ENCODE measurements at regions not wholly inside any gene's neighbourhood (a gene's known extent, or its start where the extent isn't known, plus 50 kb on each side); places are given as distances from the start of the nearest gene placed in this dataset.
"Not testable (repeated sequence)": the region's sequence is repeated elsewhere in the genome, so short reads cannot be mapped to it uniquely, and the experiment has no call there.

DNA sequence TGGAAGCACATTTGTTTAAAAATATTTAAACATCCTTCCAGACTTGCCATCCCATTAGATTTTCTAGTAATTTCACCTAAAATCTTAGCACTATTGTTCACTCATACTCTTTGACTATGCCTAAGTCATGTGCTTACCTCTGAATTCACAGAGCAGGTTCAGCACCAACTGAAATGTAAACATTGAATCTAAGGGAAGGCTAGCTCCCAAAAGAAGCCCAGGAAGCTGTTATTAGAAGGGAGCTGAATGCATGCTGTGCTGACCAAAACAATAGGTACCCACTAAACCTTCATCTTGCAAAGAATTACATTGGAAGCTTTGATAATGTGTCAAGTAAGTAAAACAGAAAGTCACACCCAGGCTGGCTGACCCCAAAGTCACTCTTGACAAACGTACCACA, 571.3 kb downstream of the GABRG2 start:
- no peak for DNase-seq

DNA sequence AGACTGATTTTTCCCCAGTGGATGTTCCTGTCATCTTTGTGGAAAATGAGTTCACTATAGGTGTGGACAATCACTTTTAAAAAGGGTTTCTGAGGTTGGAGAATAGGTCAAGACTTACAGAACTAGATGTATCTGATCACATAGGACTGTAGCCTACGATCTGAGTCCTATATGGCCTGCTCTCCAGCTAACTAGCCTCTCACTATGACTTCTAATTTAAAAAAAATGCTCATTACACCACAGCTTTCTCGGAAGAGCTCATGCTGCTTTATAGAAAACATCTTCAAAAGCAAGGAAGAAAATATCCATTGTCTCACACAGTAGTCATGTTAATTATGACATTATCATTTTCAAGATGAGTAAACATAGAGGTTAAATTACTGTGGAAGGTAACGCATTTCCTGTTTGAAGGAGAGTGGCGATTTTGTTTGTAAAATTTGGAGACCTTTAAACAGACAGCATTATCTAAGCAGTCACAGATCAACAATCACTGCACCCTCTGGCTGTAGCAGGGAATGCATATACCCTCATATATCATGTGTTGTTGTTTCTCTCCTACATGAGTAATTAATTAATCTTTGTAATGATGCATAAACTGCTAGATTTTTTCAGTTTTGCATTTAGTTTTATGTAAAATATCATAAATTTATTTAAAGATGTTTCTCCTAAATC, 573.7 kb downstream of the GABRG2 start:
- DNase-seq = no peak

DNA sequence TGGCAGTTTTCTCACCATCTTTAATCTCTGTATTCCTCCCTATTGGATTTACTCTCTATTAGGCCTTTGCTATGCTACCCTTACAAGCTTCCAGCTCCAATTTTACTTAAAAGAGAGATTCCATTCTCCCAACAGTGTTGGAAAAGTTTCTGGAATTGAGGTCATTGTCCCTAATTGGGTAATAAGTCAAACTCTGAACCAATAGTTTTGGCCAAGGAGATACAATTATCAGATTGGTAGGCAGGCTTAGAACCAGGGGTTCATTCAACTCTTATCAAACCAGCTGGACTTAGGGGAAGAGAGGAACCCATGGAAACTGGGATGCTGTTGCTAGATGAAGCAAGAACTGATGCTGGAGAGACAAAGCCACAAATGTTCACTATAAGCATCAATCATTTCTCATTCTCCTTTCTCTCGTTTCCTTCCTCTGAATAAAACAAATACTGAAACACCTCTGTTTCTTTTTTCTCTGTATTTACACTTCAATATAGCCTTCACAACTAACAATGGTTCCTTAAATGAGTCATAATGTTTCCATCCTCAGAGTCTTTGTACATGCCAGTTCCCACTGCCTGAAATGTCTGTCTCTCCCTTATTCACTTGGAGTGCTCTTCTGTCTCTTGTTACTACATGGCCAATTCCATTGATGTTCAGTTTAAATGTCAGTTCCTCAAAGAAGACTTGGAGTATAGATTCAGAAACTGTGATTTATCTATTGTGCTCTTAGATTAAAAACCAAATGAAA, 587.3 kb downstream of the GABRG2 start:
- no peak for DNase-seq

DNA sequence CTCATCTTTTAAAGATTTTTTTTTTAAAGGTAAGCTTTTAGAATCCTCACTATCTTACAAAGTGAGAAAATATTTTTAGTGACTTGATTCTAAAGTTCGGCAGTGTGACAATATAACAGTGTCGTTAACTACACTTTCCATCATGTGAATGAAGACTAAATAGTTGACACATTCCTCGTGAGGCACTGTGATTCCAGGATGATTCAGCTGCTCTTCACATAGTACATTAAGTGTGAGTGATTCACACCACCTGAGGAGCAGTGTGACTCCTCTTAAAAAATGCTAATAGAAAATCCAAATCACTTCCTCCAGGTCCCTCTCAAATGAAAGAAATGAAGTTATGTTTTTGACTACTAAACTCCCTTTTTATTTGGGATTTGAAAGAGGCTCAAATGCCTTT, 589.5 kb downstream of the GABRG2 start:
- DNase-seq = no peak

DNA sequence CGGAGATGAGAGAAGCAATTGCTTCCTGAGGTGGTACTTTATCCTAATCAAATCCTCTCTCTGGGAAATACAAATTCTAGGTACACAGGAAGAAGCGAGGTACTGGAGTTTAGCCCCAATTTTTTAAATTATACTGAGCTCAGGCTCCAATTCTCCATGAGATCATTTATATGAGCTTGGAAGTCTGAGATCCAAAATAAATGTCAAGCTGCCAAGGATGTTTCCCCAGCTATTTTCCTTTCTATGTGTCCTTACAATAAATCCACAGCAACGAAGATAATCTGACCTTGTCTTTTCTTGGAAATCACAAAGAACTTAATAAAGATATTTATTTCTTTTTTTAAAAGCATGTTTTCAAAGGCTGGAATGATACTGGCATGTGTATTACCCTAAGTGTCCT, 597.3 kb downstream of the GABRG2 start:
- peak; percentile 37 for DNase-seq

DNA sequence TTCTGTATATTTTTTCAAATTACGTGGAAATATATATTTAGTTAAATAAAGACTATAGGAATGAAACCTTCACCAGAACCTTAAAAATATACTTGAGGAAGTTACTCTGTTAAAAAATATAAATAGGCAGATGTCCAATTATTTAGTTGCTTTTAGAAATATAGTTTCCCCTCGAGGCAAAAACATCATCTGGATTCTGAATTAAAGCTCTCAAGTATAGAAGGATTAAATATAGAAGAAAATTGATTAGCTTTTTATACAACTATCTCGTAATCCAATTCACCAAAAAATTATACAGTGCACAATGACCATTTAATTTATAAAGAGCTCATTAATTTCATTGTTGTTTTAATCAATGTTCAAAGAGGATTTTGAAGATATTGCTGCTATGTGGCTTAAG, 601.4 kb downstream of the GABRG2 start:
- no peak for DNase-seq

DNA sequence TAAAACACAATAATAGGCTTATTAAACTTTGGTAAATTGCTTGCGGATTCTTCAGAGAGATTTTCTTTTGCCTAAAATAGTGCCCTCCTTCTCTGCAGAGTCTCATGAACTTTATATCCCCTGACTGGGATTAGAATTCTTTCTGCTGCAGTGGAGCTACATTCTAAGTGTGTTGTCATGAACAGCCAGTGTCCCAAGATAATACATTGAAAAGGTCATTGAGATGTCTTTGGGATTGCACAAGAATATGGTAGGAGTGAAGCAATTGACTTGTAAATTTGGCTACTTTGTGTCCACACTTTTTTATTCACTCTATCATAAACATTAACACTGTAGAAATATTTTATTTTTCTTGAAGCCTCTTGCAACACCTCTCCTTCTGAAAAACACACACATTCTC, 604.5 kb downstream of the GABRG2 start:
- no peak for DNase-seq

DNA sequence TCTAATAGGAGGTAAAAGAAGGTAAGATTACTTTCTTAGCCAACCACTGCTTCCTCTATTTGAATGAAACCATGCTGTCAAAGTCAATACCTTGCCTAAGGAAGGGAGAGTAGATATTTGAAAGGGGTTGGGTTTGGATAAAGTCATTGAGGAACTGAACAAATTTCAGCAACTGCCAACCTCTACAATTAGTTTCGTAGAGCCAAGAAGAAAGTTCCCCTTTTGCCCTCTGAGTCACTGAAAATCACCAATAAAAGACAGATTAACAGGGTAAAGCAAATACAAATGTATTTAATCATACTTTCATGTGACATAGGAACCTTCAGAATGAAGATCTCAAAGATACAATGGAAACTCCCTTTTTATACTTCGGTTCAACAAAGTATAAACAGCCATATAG, 615.7 kb downstream of the GABRG2 start:
- no peak for DNase-seq

DNA sequence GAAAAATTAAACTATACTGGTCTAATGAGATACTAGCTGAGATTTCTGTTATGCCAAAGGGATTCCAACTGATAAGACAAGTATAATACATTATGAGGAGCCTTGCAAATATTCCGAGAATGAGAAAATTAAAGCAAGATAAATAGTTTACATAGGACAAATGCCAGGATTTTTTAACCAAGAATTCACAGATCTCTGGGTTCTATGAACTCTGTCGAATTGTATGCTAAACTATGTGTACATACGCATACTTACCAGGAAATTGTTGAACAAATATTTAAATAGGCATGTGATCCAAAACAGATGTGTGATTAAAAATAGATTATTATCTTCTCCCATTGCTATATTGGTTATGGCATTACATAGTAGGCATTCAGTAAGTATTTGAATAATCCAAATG, 616.6 kb downstream of the GABRG2 start:
- no peak for DNase-seq

DNA sequence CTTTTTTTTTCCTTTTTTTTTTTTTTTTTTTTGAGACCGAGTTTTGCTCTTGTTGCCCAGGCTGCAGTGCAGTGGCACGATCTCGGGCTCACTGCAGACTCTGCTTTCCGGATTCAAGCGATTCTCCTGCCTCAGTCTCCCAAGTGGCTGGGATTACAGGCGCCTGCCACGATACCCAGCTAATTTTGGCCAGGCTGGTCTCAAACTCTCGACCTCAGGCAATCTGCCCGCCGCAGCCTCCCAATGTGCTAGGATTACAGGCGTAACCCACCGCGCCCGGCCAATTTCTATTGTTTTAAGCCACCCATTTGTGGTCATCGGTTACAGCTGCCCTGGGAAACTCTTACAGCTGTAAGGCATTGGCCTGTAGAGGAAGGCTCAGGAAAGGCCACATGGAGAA, 617.7 kb downstream of the GABRG2 start:
- DNase-seq = no peak

DNA sequence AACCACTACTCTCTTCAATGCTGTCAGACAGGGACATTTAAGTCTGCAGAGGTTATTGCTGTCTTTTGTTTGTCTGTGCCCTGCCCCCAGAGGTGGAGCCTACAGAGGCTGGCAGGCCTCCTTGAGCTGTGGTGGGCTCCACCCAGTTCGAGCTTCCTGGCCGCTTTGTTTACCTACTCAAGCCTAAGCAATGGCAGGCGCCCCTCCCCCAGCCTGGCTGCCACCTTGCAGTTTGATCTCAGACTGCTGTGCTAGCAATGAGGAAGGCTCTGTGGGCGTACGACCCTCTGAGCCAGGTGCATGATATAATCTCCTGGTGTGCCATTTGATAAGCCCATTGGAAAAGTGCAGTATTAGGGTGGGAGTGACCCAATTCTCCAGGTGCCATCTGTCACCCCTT, 628.7 kb downstream of the GABRG2 start:
- not testable (repeated sequence) for DNase-seq

DNA sequence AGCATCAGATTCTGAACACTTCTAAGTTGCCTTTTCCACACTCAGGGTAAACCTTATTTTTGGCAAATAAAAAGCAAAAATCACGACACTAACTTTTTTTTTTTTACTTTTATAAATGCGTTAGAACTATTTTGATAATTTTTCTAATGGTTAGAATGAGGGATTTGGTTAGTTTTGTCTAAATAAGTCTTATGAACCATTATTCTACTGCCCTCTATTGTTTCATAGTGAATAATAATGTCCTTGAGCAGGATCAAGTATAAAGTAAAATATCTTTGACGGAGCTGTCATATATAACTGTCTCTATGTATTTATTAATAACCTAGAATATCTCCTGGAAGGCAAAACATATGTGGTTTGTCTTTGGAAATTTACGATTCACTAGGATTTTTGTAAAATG, 631.8 kb downstream of the GABRG2 start:
- no peak for DNase-seq

DNA sequence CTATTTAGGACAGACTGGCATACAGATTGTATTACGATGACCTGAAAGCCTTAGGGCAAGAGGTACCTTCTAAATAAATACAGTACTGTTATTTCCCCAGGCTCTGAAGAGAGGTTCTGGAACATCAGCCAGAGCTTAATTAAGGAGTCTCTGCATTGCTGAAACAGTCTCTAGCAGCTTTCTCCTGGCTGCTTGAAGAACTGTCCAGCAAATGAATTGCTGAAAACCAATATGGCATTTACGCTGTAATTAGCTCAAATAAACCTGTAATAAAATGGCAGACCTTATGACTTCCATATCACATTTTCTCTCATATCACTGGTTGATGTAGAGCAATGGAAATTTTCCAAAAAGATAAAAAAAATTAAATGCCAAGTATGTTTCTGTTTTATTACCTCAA, 636.3 kb downstream of the GABRG2 start:
- no peak for DNase-seq

DNA sequence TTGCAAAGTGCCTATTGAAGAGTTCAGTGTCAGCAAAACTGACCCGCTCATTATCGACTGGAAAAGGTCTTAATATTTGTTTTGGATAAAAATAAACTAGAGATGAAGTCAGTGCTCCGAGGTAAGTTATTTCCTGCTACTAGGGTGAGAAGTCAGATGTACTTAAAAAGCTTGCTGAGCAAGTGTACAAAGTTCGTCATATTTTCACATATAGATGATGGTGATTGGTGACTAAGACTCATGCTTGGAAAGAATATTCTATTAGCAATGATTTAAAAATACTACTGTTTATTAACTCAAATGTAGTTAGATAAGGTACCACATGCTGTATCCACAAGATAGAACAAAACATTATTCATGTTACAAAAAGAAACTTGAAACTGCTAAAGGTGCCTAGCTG, 643.7 kb downstream of the GABRG2 start:
- DNase-seq = no peak

DNA sequence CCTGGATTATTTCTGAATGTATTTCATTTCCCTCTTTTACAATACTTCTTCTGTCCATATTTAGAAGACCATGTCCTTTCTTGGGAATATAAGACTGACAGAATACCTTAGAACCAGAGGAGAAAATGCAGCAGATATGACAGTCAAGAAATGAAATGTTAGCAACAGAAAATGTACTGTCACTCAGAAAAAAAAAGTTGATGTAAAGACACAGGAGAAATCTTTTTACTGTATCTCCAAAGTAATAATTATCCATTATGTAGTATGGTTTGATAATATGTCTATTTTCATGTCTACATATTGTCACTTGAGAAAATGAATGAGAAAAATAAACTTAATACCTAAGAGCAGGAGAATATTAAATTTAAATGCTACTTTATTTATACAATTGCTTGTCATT, 652.1 kb downstream of the GABRG2 start:
- no peak for DNase-seq

DNA sequence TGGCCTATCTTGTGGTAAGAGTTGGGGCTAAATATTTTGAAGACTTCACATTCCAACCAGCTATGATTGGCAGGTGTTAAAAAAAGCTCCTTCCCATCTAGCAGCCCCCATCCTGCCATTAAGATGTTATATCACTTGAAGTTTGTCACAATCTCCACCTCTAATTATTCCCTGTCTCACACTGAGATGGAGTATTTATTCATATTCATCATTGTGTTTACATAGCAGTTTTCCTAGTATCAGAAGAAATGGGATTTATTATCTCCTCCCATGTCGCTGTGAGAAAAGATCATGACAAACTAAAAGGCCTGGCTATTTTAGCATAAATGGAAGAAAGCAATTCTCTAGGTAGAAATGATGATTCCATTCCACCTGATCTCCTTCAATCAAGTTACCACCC, 653.6 kb downstream of the GABRG2 start:
- DNase-seq = no peak

DNA sequence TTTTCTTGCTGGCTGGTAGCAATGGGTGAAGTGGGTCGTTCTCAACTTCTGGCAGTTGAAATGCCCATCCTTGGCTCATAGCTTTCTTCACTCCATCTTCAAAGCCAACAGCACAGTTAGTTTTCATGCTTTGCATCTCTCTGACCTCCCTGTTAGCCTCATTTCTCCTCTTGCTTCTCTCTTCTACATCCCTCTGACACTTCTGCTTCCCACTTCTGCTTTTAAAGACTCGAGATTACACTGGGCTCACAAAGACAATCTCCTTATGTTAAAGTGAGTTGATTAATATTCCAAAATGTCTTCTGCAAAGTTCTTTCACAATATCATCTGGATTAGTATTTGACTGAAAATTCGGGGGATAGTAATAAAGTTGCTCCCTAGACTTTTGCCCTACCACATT, 684.8 kb upstream of the CCNG1 start:
- no peak for DNase-seq

DNA sequence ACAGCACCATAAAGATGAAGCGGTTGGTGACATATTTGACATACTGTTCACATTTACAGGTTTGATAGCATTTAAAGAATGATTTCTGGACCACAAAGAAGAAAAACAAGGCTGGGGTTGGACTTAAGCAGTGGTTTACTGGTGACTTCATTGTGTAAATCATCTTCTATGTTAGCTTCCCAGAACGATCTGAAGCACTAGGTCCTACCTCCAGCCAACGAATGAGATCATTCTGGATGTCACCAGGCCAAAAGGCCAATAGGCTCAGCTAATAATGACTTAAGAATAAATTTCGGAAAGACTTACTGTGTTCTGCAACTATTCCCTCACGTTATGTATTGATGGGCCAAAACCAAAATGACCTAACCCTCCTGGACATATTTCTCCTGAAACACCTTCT, 675.3 kb upstream of the CCNG1 start:
- no peak for DNase-seq

DNA sequence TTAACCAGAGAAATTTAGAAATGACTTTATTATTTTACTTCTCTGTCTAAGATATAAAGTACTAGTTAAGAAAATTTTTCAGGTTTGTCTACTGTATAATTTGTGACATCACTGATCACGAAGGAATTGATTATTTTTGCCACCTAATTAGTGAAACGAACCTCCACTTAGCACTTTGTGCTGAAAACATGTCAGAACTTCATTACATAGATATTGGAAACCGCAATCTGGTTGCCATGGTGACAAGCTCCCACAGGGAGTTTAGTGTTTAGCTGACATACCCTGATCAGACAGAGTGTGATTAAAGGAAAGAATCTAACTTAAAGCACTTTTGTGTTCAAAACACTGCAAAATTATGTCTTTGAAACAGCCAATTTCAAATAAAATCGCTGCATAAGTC, 668.4 kb upstream of the CCNG1 start:
- DNase-seq = no peak

DNA sequence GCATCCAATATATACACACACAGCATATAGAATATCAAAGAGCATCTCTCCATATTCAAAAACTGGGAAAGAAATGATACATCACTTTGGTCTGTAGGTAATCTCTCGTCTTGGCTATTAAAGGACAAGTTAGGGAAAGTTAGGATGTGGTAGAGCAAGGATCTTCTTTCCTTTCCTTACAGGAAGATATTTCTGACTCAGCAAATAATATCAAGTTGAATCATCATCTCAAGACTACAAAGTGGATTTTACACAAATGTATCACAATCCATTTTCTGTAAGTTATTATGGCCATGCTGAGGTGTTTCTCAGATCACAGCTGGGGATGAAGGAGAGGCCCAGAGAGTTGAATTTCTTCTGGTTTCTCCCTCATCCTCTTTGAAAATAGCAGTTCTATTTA, 651.7 kb upstream of the CCNG1 start:
- no peak for DNase-seq

DNA sequence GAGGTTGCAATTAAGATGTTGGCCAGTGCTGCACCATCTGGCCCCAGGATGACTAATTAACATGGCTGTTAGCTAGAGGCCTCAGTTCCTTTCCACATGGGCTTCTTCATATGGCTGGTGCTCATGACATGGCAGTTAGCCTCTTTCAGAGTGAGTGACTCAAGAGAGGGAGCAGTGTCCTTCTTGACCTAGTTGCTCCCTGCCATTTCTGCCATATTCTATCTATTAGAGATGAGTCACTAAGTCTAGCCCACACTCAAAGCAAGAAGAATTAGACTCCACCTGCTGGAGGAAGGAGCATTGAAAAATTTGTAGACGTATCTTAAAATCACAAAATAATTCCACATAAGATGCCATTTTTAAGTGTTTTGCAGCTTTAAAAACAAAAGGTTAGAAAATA, 651.2 kb upstream of the CCNG1 start:
- no peak for DNase-seq

DNA sequence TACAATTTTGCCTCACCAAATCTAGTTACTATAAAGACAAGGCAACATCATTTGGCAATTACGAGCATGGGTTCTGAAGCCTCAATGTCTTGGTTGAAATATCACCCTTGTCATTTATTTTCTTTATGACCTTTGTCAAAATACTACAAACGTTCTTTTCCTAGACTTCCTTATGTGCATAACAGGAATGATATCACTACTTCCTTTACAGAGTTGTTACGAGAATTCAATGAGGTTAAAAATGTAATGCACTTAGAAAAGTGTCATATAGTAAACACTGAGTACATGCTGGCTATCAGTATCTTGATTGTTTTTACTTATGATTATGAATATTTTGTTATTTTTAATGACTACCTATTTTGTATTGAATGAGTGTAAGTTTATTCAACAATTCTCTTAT, 640.9 kb upstream of the CCNG1 start:
- no peak for DNase-seq

DNA sequence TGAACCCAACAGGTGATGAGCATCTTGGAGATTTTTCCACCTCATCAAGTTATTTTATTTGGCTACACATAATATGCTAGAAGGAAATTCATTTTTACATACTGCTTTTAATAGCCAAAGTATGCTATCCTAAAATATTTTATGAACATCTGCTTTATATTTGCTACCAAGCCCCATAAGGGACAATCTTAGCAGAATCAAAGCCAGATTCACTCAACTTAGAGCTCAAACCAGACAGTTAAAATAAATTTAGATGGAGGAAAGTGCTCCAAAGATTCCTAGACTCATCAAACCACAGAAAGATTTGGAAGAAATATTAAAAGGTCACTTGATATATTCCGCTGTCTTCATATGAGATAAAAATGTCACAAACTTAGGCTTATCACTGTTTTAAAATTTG, 637.1 kb upstream of the CCNG1 start:
- DNase-seq = peak; percentile 10

DNA sequence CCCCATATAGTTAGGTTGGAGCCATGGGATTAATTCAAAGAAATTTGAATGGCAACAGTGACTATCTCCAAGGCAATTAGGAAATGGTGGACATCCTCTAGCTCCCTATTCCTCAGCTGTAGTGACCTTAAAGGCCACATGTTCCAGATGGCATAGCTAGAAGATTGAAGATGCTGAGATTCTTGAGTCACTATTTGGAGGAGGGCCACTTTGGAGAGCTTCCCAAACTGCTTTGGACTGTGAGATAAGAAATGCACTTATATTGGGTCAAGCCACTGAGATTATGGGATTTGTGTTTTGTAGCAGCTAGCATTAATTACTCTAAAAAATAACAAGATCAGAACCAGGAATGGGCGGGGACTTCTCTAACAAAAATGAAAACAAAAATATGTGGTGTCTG, 636.2 kb upstream of the CCNG1 start:
- DNase-seq = no peak

DNA sequence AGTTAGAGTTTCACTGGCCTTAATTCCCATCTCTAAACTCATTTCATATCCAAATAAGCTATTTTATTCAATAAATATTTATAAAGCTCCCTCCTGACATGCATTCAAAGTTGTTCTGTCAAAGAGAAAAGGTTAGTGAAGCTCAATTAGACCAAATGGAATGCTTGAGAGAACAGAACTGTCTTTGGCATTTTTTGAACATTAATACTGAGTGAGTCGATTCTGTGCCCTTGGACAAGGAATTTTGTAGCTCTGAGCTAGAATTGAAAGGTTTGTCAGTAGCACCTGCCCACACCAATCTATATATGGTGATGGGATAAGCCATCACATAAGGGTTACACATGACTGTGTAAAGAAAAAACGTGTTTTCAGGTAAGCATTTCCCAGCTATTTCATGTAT, 631.2 kb upstream of the CCNG1 start:
- DNase-seq = no peak
